Naive thymus-derived CD4-positive, alpha-beta T cell (primary cell): ENCODE measurements at regions not wholly inside any gene's neighbourhood (a gene's known extent, or its start where the extent isn't known, plus 50 kb on each side); places are given as distances from the start of the nearest gene placed in this dataset.

Source experiments
- ATAC-seq: fragments of 150-1000 bp; cut with Tn5 transposase; 2 replicates; pipeline ENCODE4 v1.10.0; 2021; ENCODE audit warnings: mild to moderate bottlenecking, moderate library complexity
- CTCF ChIA-PET: fragments of 350-600 bp; sonication (Branson Sonifier 250); formaldehyde crosslinking; loops from one replicate; lab custom pipeline; 2021; ENCODE audit warnings: antibody characterized with exemption; lab: Charles Lee
- POLR2A ChIA-PET: fragments of 350-600 bp; sonication (Branson Sonifier 250); formaldehyde crosslinking; loops from one replicate; lab custom pipeline; 2021; ENCODE audit warnings: antibody characterized with exemption, inconsistent platforms; lab: Charles Lee
- DNase-seq, 9 donors: peaks; one replicate each; pipeline versions ENCODE4 v3.0.0 to v3.0.0-alpha.2; 2020 to 2022; ENCODE audit warnings: mixed read lengths in 1 of 9
- H3K27ac ChIP-seq: one replicate; pipeline ENCODE4 v1.7.0; 2013; ENCODE audit warnings: mild to moderate bottlenecking, low read depth, low read length, moderate library complexity
- H3K27me3 ChIP-seq, 2 donors: one replicate each; pipeline ENCODE4 v1.7.0; 2013; ENCODE audit warnings: low read length in 2 of 2, mild to moderate bottlenecking in 2 of 2, moderate library complexity in 2 of 2; ENCODE audit not compliant: control insufficient read depth in 2 of 2, insufficient read depth in 2 of 2
- H3K36me3 ChIP-seq, 3 experiments: 1 replicate in 2 of 3; 2 replicates in 1 of 3; pipeline ENCODE4 v1.7.0; 2013; ENCODE audit warnings: low read length in 3 of 3, mild to moderate bottlenecking in 3 of 3, moderate library complexity in 1 of 3; ENCODE audit not compliant: insufficient read depth in 3 of 3, control insufficient read depth in 2 of 3
- H3K4me1 ChIP-seq, 2 donors: one replicate each; pipeline ENCODE4 v1.7.0; 2013; ENCODE audit warnings: low read length in 2 of 2, mild to moderate bottlenecking in 2 of 2, moderate library complexity in 1 of 2; ENCODE audit not compliant: control insufficient read depth in 2 of 2, insufficient read depth in 2 of 2
- H3K4me3 ChIP-seq: 2 replicates; pipeline ENCODE4 v1.7.0; 2013; ENCODE audit warnings: mild to moderate bottlenecking, low read length
- H3K9me3 ChIP-seq, 3 experiments: 1 replicate in 2 of 3; 2 replicates in 1 of 3; pipeline ENCODE4 v1.7.0; 2013; ENCODE audit warnings: low read length in 3 of 3; ENCODE audit not compliant: control insufficient read depth in 2 of 3
- H3K27ac Mint-ChIP-seq, 9 donors: one replicate each; pipeline ENCODE4 v1.8.0; 2020 to 2022; ENCODE audit warnings: mixed read lengths in 9 of 9, mild to moderate bottlenecking in 8 of 9, moderate library complexity in 5 of 9, inconsistent platforms in 2 of 9
- H3K27me3 Mint-ChIP-seq, 5 donors: one replicate each; pipeline ENCODE4 v1.8.0; 2021 to 2022; ENCODE audit warnings: mixed read lengths in 5 of 5, mild to moderate bottlenecking in 1 of 5
- H3K36me3 Mint-ChIP-seq, 5 donors: one replicate each; pipeline ENCODE4 v1.8.0; 2020 to 2022; ENCODE audit warnings: mixed read lengths in 5 of 5, mild to moderate bottlenecking in 3 of 5, inconsistent platforms in 1 of 5
- H3K4me1 Mint-ChIP-seq, 7 donors: one replicate each; pipeline ENCODE4 v1.8.0; 2020 to 2022; ENCODE audit warnings: mixed read lengths in 7 of 7, mild to moderate bottlenecking in 3 of 7, inconsistent platforms in 1 of 7
- H3K4me3 Mint-ChIP-seq, 10 donors: one replicate each; pipeline ENCODE4 v1.8.0; 2020 to 2022; ENCODE audit warnings: mild to moderate bottlenecking in 10 of 10, mixed read lengths in 10 of 10, moderate library complexity in 6 of 10, inconsistent platforms in 2 of 10
- H3K9me3 Mint-ChIP-seq, 11 donors: one replicate each; pipeline ENCODE4 v1.8.0; 2020 to 2022; ENCODE audit warnings: mixed read lengths in 11 of 11, mild to moderate bottlenecking in 4 of 11, inconsistent platforms in 1 of 11, moderate library complexity in 1 of 11
- intact Hi-C, 2 donors: fragments of 100-400 bp; cut with micrococcal nuclease; formaldehyde crosslinking; loops; one replicate each; pipeline ENCODE4 v1.15.1; 2023

DNA sequence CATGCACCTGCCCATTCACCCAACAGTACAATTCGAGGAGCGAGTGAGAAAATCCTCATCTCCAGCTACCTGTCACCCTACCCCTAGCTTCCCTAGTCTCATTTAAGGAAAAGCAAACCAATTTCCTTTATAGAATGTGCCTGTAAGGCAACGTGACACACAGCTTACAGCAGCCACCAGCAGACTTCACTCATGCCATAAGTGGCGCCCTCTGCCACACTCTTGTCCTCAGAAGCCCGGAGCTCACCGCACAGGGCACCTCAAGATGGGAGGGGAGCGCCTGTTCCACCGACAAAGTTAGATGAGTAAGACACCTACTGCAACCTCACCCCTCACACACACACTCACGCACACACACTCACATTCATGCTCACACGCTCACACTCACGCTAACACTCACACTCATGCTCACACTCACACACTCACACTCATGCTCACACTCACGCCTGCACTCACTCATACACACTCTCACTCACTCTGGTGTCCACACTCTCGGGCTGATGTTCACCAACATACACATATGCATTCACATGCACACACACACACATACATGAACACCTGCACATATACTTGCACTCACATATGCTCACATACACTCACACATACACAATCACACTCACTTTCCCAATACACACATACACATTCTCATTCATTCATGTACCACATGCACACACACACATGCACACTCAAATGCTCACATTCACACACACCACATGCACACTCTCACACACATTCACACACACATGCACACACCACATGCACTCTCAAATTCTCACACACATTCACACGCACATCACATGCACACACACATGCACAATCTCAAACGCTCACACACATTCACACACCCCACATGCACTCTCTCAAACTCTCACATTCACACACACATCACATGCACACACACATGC is 170.7 kb downstream of the PSMG1 start:
- Mint-ChIP-seq H3K4me1 (peaks cover 0 to 8% (median 0%) of the 10 kb centered on the region in 7 donors), H3K36me3 (peaks cover 0 to 5% (median 0%) of the 10 kb centered on the region in 5 donors), H3K27ac (no peak overlapping the region), H3K9me3 (peaks cover 0 to 3% (median 0%) of the 10 kb centered on the region in 11 donors), H3K27me3 (peaks cover 0 to 11% (median 6%) of the 10 kb centered on the region in 5 donors), H3K4me3 (no peak overlapping the region)
- Histone ChIP-seq H3K9me3 (no peaks in the 10 kb centered on the region), H3K4me3 (no peak overlapping the region), H3K4me1 (no peaks in the 10 kb centered on the region), H3K27me3 (no peaks in the 10 kb centered on the region), H3K27ac (no peak overlapping the region), H3K36me3 (no peaks in the 10 kb centered on the region)
- DNase-seq (no peak), ATAC-seq (no peak)
- ChIA-PET CTCF (no interaction called here), POLR2A (no interaction called here)
- intact Hi-C loops = no loop called here

DNA sequence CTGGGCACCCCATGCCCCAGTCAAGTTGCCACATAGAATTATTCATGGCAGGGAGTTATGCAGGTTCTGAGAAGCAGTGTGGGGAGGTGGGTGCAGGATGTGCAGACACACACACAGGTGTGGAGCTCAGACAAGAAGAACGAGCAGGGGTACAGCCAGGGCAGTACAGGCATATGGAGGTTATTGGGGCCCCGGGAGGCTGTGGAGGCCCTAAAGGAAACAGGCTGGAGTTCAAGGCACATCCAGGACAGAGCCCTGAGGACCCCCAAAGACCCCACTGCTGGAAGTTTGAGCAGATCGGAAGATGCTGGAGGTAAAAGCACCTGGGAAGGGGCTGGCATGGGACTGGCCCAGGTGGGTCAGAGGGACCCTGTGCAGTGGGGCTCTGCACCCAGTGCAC is 171.3 kb downstream of the PSMG1 start:
- no peak for ATAC-seq
- Mint-ChIP-seq H3K27ac (no peak overlapping the region), H3K27me3 (peaks cover 0 to 11% (median 6%) of the 10 kb centered on the region in 5 donors), H3K4me3 (no peak overlapping the region), H3K4me1 (peaks cover 0 to 6% (median 0%) of the 10 kb centered on the region in 7 donors), H3K36me3 (peaks cover 0 to 5% (median 0%) of the 10 kb centered on the region in 5 donors), H3K9me3 (peaks cover 0 to 3% (median 0%) of the 10 kb centered on the region in 11 donors)
- H3K27me3 ChIP-seq = no peaks in the 10 kb centered on the region
- no peak for DNase-seq
- H3K36me3 ChIP-seq = no peaks in the 10 kb centered on the region
- H3K4me3 ChIP-seq = no peak overlapping the region
- intact Hi-C loops = no loop called here
- ChIA-PET POLR2A (interaction anchor here (0.6 kb wide), 1 partner anchor 162 kb away, joined by 4 read pairs; no protein-coding TSS in a partner anchor), CTCF (no interaction called here)
- no peak overlapping the region for H3K27ac ChIP-seq
- H3K4me1 ChIP-seq = no peaks in the 10 kb centered on the region
- H3K9me3 ChIP-seq = no peaks in the 10 kb centered on the region

- H3K4me1 Mint-ChIP-seq = peaks cover 0 to 10% (median 0%) of the 10 kb centered on the region in 7 donors
- Histone ChIP-seq H3K36me3 (no peaks in the 10 kb centered on the region), H3K4me1 (no peaks in the 10 kb centered on the region), H3K27ac (no peak overlapping the region), H3K9me3 (no peaks in the 10 kb centered on the region), H3K4me3 (no peak overlapping the region), H3K27me3 (no peaks in the 10 kb centered on the region)
- H3K9me3 Mint-ChIP-seq = peaks cover 0 to 3% (median 0%) of the 10 kb centered on the region in 11 donors
- peak; percentile 33 for ATAC-seq
- CTCF ChIA-PET = no interaction called here
- peak overlapping the region in 1 of 9 donors; percentile 27 for H3K27ac Mint-ChIP-seq
- peaks cover 0 to 11% (median 7%) of the 10 kb centered on the region in 5 donors for H3K27me3 Mint-ChIP-seq
- intact Hi-C loops = no loop called here
- no peak overlapping the region for H3K4me3 Mint-ChIP-seq
- H3K36me3 Mint-ChIP-seq = peaks cover 0 to 5% (median 0%) of the 10 kb centered on the region in 5 donors
- DNase-seq = no peak
- POLR2A ChIA-PET = no interaction called here
These were observed 172.4 kb downstream of the PSMG1 start for GRCh38 chr21:39010629-39011404.

- H3K27ac ChIP-seq = no peak overlapping the region
- no peaks in the 10 kb centered on the region for H3K36me3 ChIP-seq
- DNase-seq (no peak), ATAC-seq (no peak)
- peaks cover 0 to 3% (median 0%) of the 10 kb centered on the region in 11 donors for H3K9me3 Mint-ChIP-seq
- no peaks in the 10 kb centered on the region for H3K27me3 ChIP-seq
- ChIA-PET POLR2A (no interaction called here), CTCF (no interaction called here)
- peaks cover 0 to 11% (median 7%) of the 10 kb centered on the region in 5 donors for H3K27me3 Mint-ChIP-seq
- no peak overlapping the region for H3K27ac Mint-ChIP-seq
- intact Hi-C loops = loop anchor here in 1 of 2 donors (10.0 kb wide), 1 partner anchor 275 kb away; no protein-coding TSS in a partner anchor
- H3K36me3 Mint-ChIP-seq = peaks cover 0 to 5% (median 0%) of the 10 kb centered on the region in 5 donors
- no peak overlapping the region for H3K4me3 ChIP-seq
- H3K9me3 ChIP-seq = no peaks in the 10 kb centered on the region
- H3K4me1 Mint-ChIP-seq = peaks cover 0 to 19% (median 7%) of the 10 kb centered on the region in 7 donors
- H3K4me1 ChIP-seq = no peaks in the 10 kb centered on the region
- H3K4me3 Mint-ChIP-seq = no peak overlapping the region
These were observed 173.5 kb downstream of the PSMG1 start for GRCh38 chr21:39009587-39010225.

DNA sequence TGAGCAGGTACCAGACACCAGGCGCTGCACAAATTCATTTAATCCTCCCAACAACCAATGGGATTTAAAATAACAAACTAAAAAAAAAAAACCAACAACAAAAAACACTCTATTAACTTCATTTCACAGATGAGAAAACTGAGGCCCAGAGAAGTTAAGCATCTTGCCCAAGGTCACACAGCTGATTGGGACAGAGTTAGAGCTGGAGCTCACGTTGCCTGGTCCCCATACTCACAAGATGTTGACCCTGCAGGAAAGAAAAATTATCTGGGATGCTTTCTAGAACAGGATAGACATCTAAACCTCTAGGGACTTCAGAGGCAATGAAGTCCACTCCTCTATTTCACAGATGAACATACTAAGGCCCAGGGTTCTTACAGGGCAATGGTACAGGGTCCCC is 175.3 kb downstream of the PSMG1 start:
- no peak for DNase-seq
- no peak for ATAC-seq
- Histone ChIP-seq H3K4me1 (no peaks in the 10 kb centered on the region), H3K4me3 (no peak overlapping the region), H3K36me3 (no peaks in the 10 kb centered on the region), H3K27ac (no peak overlapping the region), H3K9me3 (no peaks in the 10 kb centered on the region), H3K27me3 (no peaks in the 10 kb centered on the region)
- peaks cover 0 to 11% (median 7%) of the 10 kb centered on the region in 5 donors for H3K27me3 Mint-ChIP-seq
- H3K9me3 Mint-ChIP-seq = peaks cover 0 to 3% (median 0%) of the 10 kb centered on the region in 11 donors
- peaks cover 7 to 36% (median 22%) of the 10 kb centered on the region in 7 donors for H3K4me1 Mint-ChIP-seq
- H3K36me3 Mint-ChIP-seq = peaks cover 0 to 5% (median 0%) of the 10 kb centered on the region in 5 donors
- intact Hi-C loops = loop anchor here in 1 of 2 donors (10.0 kb wide), 1 partner anchor 273 kb away; no protein-coding TSS in a partner anchor
- no peak overlapping the region for H3K27ac Mint-ChIP-seq
- CTCF ChIA-PET = no interaction called here
- POLR2A ChIA-PET = no interaction called here
- H3K4me3 Mint-ChIP-seq = no peak overlapping the region

DNA sequence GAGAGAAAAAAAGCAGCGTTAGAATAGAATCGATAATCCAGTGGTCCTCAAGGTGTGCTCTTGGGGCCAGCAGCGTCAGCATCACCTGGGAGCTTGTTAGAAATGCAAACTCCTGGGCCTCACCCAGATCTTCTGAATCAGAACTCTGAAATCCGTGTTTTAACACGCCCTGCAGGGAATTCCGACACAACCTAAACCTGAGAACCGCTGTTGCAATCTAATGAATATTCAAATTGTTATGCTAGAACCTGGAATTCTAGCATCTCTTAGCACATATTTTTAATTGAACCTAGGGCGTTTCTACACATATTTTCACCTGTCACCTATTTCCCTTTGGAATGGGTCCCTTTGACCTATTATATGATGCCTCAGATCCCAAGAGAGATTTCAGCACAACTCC is 175.7 kb downstream of the PSMG1 start:
- peaks cover 0 to 3% (median 0%) of the 10 kb centered on the region in 11 donors for H3K9me3 Mint-ChIP-seq
- Histone ChIP-seq H3K36me3 (no peaks in the 10 kb centered on the region), H3K4me1 (no peaks in the 10 kb centered on the region), H3K4me3 (no peak overlapping the region), H3K27me3 (no peaks in the 10 kb centered on the region), H3K27ac (no peak overlapping the region), H3K9me3 (no peaks in the 10 kb centered on the region)
- H3K27me3 Mint-ChIP-seq = peaks cover 0 to 11% (median 7%) of the 10 kb centered on the region in 5 donors
- peaks cover 0 to 5% (median 0%) of the 10 kb centered on the region in 5 donors for H3K36me3 Mint-ChIP-seq
- ChIA-PET POLR2A (no interaction called here), CTCF (no interaction called here)
- H3K4me3 Mint-ChIP-seq = no peak overlapping the region
- intact Hi-C loops = loop anchor here in 1 of 2 donors (10.0 kb wide), 1 partner anchor 273 kb away; no protein-coding TSS in a partner anchor
- no peak for DNase-seq
- no peak overlapping the region for H3K27ac Mint-ChIP-seq
- H3K4me1 Mint-ChIP-seq = peaks cover 7 to 36% (median 22%) of the 10 kb centered on the region in 7 donors
- no peak for ATAC-seq
